H9 (cell line): ENCODE measurements at regions not wholly inside any gene's neighbourhood (a gene's known extent, or its start where the extent isn't known, plus 50 kb on each side); places are given as distances from the start of the nearest gene placed in this dataset.

ENCODE experiments used
- DNase-seq: peaks from one replicate; pipeline ENCODE4 v3.0.0-alpha.2; 2017
- H2AFZ ChIP-seq: one replicate; pipeline ENCODE4 v1.6.1; 2013; ENCODE audit warnings: mild to moderate bottlenecking, low read length, control low read depth, moderate library complexity
- H2AK5ac ChIP-seq: 2 replicates; pipeline ENCODE4 v1.6.1; 2013; ENCODE audit warnings: low read length, control low read depth, mixed read lengths; ENCODE audit not compliant: insufficient read length
- H2BK120ac ChIP-seq: one replicate; pipeline ENCODE4 v1.6.1; 2013; ENCODE audit warnings: low read depth, mild to moderate bottlenecking, low read length, control low read depth, inconsistent platforms; ENCODE audit not compliant: poor library complexity, severe bottlenecking
- H2BK12ac ChIP-seq: 2 replicates; pipeline ENCODE4 v1.6.1; 2013; ENCODE audit warnings: low read length, control low read depth, mixed read lengths, low read depth; ENCODE audit not compliant: insufficient read length
- H2BK15ac ChIP-seq: 2 replicates; pipeline ENCODE4 v1.6.1; 2013; ENCODE audit warnings: low read depth, low read length, control low read depth
- H2BK20ac ChIP-seq: one replicate; pipeline ENCODE4 v1.6.1; 2013; ENCODE audit warnings: low read depth, mild to moderate bottlenecking, low read length, control low read depth, inconsistent platforms; ENCODE audit not compliant: poor library complexity, severe bottlenecking
- H2BK5ac ChIP-seq: 2 replicates; pipeline ENCODE4 v1.6.1; 2013; ENCODE audit warnings: low read length, control low read depth, mixed read lengths; ENCODE audit not compliant: insufficient read length
- H3K14ac ChIP-seq: 2 replicates; pipeline ENCODE4 v1.6.1; 2013; ENCODE audit warnings: low read length, control low read depth; ENCODE audit not compliant: insufficient read depth
- H3K18ac ChIP-seq: 2 replicates; pipeline ENCODE4 v1.6.1; 2013; ENCODE audit warnings: low read depth, mild to moderate bottlenecking, mixed read lengths, low read length, control low read depth; ENCODE audit not compliant: insufficient read length
- H3K23ac ChIP-seq: 2 replicates; pipeline ENCODE4 v1.6.1; 2013; ENCODE audit warnings: low read length, control low read depth, mixed read lengths, low read depth; ENCODE audit not compliant: insufficient read length
- H3K23me2 ChIP-seq: 2 replicates; pipeline ENCODE4 v1.6.1; 2013; ENCODE audit warnings: low read depth, mild to moderate bottlenecking, mixed read lengths, low read length, control low read depth; ENCODE audit not compliant: insufficient read length, poor library complexity, severe bottlenecking
- H3K27ac ChIP-seq: 2 replicates; pipeline ENCODE4 v1.5.1; 2013; ENCODE audit warnings: low read length, control low read depth, mixed read lengths, low read depth; ENCODE audit not compliant: insufficient read length
- H3K27me3 ChIP-seq: 2 replicates; pipeline ENCODE4 v1.6.1; 2013; ENCODE audit warnings: low read length, control low read depth, inconsistent platforms; ENCODE audit not compliant: insufficient read depth
- H3K4ac ChIP-seq: 2 replicates; pipeline ENCODE4 v1.6.1; 2013; ENCODE audit warnings: low read depth, mild to moderate bottlenecking, control low read depth, inconsistent platforms, low read length, moderate library complexity
- H3K4me1 ChIP-seq: 2 replicates; pipeline ENCODE4 v1.6.1; 2013; ENCODE audit warnings: low read length, control low read depth, inconsistent platforms; ENCODE audit not compliant: insufficient read depth
- H3K4me2 ChIP-seq: 2 replicates; pipeline ENCODE4 v1.6.1; 2013; ENCODE audit warnings: low read length, control low read depth, mixed read lengths; ENCODE audit not compliant: insufficient read length, insufficient read depth
- H3K56ac ChIP-seq: 2 replicates; pipeline ENCODE4 v1.6.1; 2013; ENCODE audit warnings: low read depth, mild to moderate bottlenecking, mixed read lengths, low read length, control low read depth; ENCODE audit not compliant: insufficient read length
- H3K79me1 ChIP-seq: 2 replicates; pipeline ENCODE4 v1.6.1; 2013; ENCODE audit warnings: low read depth, mild to moderate bottlenecking, moderate library complexity, low read length, control low read depth, inconsistent platforms; ENCODE audit not compliant: insufficient read depth, poor library complexity, severe bottlenecking
- H3K79me2 ChIP-seq: 2 replicates; pipeline ENCODE4 v1.6.1; 2013; ENCODE audit warnings: low read length, control low read depth, inconsistent platforms; ENCODE audit not compliant: insufficient read depth
- H3K9ac ChIP-seq: 2 replicates; pipeline ENCODE4 v1.6.1; 2013; ENCODE audit warnings: low read length, control low read depth, mixed read lengths; ENCODE audit not compliant: insufficient read length; ENCODE audit errors: extremely low read depth
- H3K9me3 ChIP-seq: one replicate; pipeline ENCODE4 v1.6.1; 2013; ENCODE audit warnings: low read depth, low read length, inconsistent platforms; ENCODE audit not compliant: control insufficient read depth
- H3T11ph ChIP-seq: one replicate; pipeline ENCODE4 v1.6.1; 2013; ENCODE audit warnings: mild to moderate bottlenecking, low read length, control low read depth, inconsistent platforms
- H4K20me1 ChIP-seq: one replicate; pipeline ENCODE4 v1.6.1; 2013; ENCODE audit not compliant: control insufficient read depth, insufficient read length, insufficient read depth
- H4K5ac ChIP-seq: 2 replicates; pipeline ENCODE4 v1.6.1; 2013; ENCODE audit warnings: low read depth, mild to moderate bottlenecking, mixed read lengths, low read length, control low read depth; ENCODE audit not compliant: insufficient read length
- H4K8ac ChIP-seq: replicated peaks from 2 replicates; pipeline ENCODE4 v1.6.1; 2013; ENCODE audit warnings: low read length, control low read depth, mixed read lengths, low read depth; ENCODE audit not compliant: insufficient read length
- H4K91ac ChIP-seq: 2 replicates; pipeline ENCODE4 v1.6.1; 2013; ENCODE audit warnings: low read depth, mild to moderate bottlenecking, moderate library complexity, mixed read lengths, low read length, control low read depth; ENCODE audit not compliant: insufficient read length
- H3K27ac Mint-ChIP-seq, 3 experiments: 2 replicates in 2 of 3; 3 replicates in 1 of 3; pipeline ENCODE4 v1.8.0; 2020 to 2021; ENCODE audit warnings: mixed read lengths in 3 of 3, mild to moderate bottlenecking in 1 of 3, moderate library complexity in 1 of 3
- H3K27me3 Mint-ChIP-seq: 2 replicates; pipeline ENCODE4 v1.8.0; 2021; ENCODE audit warnings: low read depth, mild to moderate bottlenecking, moderate library complexity, mixed read lengths
- H3K36me3 Mint-ChIP-seq, 3 experiments: 2 replicates in 2 of 3; 3 replicates in 1 of 3; pipeline ENCODE4 v1.8.0; 2020 to 2021; ENCODE audit warnings: low read depth in 3 of 3, mixed read lengths in 3 of 3; ENCODE audit not compliant: insufficient read depth in 1 of 3
- H3K4me1 Mint-ChIP-seq, 2 experiments: 2 replicates each; pipeline ENCODE4 v1.8.0; 2020; ENCODE audit warnings: mixed read lengths in 2 of 2
- H3K4me3 Mint-ChIP-seq, 2 experiments: 2 replicates in 1 of 2; 3 replicates in 1 of 2; pipeline ENCODE4 v1.8.0; 2020 to 2021; ENCODE audit warnings: mild to moderate bottlenecking in 2 of 2, mixed read lengths in 2 of 2, moderate library complexity in 1 of 2
- H3K9me3 Mint-ChIP-seq, 2 experiments: 2 replicates in 1 of 2; 3 replicates in 1 of 2; pipeline ENCODE4 v1.8.0; 2020; ENCODE audit warnings: mild to moderate bottlenecking in 2 of 2, mixed read lengths in 2 of 2, moderate library complexity in 1 of 2
- CTCF ChIP-seq: fragments of 200-600 bp; sonication (generic); conservative IDR thresholded peaks from 3 replicates; pipeline ENCODE4 v1.8.0; 2021; ENCODE audit warnings: antibody characterized with exemption, mild to moderate bottlenecking
- WGBS: extraction: QIAGEN DNeasy Blood & Tissue Kit; methylation state at CpG from one replicate; pipeline ENCODE4 v1.1.7; 2013; ENCODE audit warnings: missing lambda C conversion rate, low lambda C conversion rate, mixed read lengths; ENCODE audit not compliant: insufficient read length; ENCODE audit errors: extremely low coverage; 5-methylcytosine and 5-hydroxymethylcytosine counted together

- H3K27me3 Mint-ChIP-seq: no peaks in the 10 kb centered on the region
- TF ChIP-seq CTCF: no peak
These were observed 426.9 kb downstream of the STK39 start for GRCh38 chr2:167820488-167820887.

More at GRCh38 chr2:167820488-167820887, 426.9 kb downstream of the STK39 start:
- Mint-ChIP-seq H3K9me3 (no peaks in the 10 kb centered on the region; a peak in 1 of 5 replicates), H3K36me3 (peaks cover 15 to 29% (median 28%) of the 10 kb centered on the region in 3 experiments), H3K4me1 (peaks cover 3 to 15% of the 10 kb centered on the region in 2 experiments), H3K4me3 (no peak overlapping the region), H3K27ac (peak overlapping the region in 1 of 3 experiments; percentile 81; a peak in 1 of 7 replicates)
- Histone ChIP-seq H4K5ac (no peak overlapping the region), H3K9ac (no peak overlapping the region), H2AK5ac (no peak overlapping the region), H3K56ac (no peak overlapping the region), H2BK20ac (no peak overlapping the region), H4K8ac (no peak overlapping the region), H2BK5ac (no peak overlapping the region), H3T11ph (no peak overlapping the region), H3K4ac (no peak overlapping the region), H2BK12ac (no peak overlapping the region), H3K14ac (no peak overlapping the region), H3K79me2 (no peaks in the 10 kb centered on the region), H3K4me2 (no peak overlapping the region), H2BK120ac (no peak overlapping the region), H3K4me1 (no peaks in the 10 kb centered on the region), H3K18ac (no peak overlapping the region), H2BK15ac (no peak overlapping the region), H4K20me1 (no peaks in the 10 kb centered on the region), H3K79me1 (no peaks in the 10 kb centered on the region), H3K23ac (no peak overlapping the region), H3K9me3 (no peaks in the 10 kb centered on the region), H3K27me3 (no peaks in the 10 kb centered on the region), H3K23me2 (no peaks in the 10 kb centered on the region), H2AFZ (no peak overlapping the region), H4K91ac (no peak overlapping the region), H3K27ac (no peak overlapping the region)
- WGBS: no CpG with 5 or more reads among the region's 4 CpGs
- no peak for DNase-seq
